ENCODE measurements at regions not wholly inside any gene's neighbourhood (a gene's known extent, or its start where the extent isn't known, plus 50 kb on each side); places are given as distances from the start of the nearest gene placed in this dataset.

GRCh38 chr4:151517896-151518295 is 108.9 kb downstream of the FHIP1A start:
- TF ChIP-seq CTCF (conservative IDR thresholded peaks at IDR 0.05; ENCODE audit: low read depth, low read length) (no peak), EZH2 (IDR thresholded peaks at IDR 0.05; ENCODE audit: borderline replicate concordance, low read depth, low read length, poor library complexity, severe bottlenecking) (no peak)

All from A673 (cell line).